ENCODE measurements at regions not wholly inside any gene's neighbourhood (a gene's known extent, or its start where the extent isn't known, plus 50 kb on each side); places are given as distances from the start of the nearest gene placed in this dataset.

DNA sequence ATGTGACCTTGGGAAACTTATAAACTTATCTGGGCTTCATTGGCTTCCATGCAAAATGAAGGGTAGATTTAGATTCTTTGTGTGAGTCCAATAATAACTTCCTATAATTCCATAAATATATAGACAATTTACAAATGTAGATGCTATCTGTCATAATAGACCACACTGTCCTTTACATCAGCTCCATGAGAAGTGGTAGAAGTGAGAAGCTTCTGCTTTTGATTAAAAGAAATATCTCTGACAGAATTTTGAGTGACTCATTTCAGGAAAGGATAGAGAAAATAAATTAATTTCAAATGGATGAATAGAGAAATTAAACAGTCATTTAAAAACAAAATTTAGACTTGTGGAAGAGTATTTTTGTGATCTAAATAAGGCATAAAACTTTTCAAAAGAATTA, 329.7 kb upstream of the ATP2B1 start:
- TF ChIP-seq EZH2phosphoT487 (IDR thresholded peaks at IDR 0.05; ENCODE audit: low read length) (no peak), EZH2 (optimal IDR thresholded peaks at IDR 0.05; ENCODE audit: low read depth, low read length) (no peak)
- TF ChIP-seq, protein P1, sequence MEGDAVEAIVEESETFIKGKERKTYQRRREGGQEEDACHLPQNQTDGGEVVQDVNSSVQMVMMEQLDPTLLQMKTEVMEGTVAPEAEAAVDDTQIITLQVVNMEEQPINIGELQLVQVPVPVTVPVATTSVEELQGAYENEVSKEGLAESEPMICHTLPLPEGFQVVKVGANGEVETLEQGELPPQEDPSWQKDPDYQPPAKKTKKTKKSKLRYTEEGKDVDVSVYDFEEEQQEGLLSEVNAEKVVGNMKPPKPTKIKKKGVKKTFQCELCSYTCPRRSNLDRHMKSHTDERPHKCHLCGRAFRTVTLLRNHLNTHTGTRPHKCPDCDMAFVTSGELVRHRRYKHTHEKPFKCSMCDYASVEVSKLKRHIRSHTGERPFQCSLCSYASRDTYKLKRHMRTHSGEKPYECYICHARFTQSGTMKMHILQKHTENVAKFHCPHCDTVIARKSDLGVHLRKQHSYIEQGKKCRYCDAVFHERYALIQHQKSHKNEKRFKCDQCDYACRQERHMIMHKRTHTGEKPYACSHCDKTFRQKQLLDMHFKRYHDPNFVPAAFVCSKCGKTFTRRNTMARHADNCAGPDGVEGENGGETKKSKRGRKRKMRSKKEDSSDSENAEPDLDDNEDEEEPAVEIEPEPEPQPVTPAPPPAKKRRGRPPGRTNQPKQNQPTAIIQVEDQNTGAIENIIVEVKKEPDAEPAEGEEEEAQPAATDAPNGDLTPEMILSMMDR (IDR thresholded peaks at IDR 0.05; ENCODE audit: low read length), result no peak
